Colonic mucosa (tissue), 4 donors: ENCODE measurements at regions not wholly inside any gene's neighbourhood (a gene's known extent, or its start where the extent isn't known, plus 50 kb on each side); places are given as distances from the start of the nearest gene placed in this dataset.

Source experiments
- DNase-seq: peaks from one replicate; pipeline ENCODE4 v3.0.0-alpha.2; 2020
- H3K27ac ChIP-seq: fragments of 200-600 bp; one replicate; pipeline ENCODE4 v1.8.0; 2021
- H3K27me3 ChIP-seq: fragments of 200-600 bp; one replicate; pipeline ENCODE4 v1.8.0; 2021
- H3K36me3 ChIP-seq: fragments of 200-600 bp; one replicate; pipeline ENCODE4 v1.8.0; 2021
- H3K4me1 ChIP-seq: fragments of 200-600 bp; one replicate; pipeline ENCODE4 v1.8.0; 2021; ENCODE audit warnings: mild to moderate bottlenecking
- H3K4me3 ChIP-seq: fragments of 200-600 bp; one replicate; pipeline ENCODE4 v1.8.0; 2021
- H3K9ac ChIP-seq, 2 donors: one replicate each; pipeline ENCODE4 v1.7.0; 2013; ENCODE audit warnings: control low read depth in 2 of 2, low read depth in 2 of 2, low read length in 2 of 2
- H3K9me3 ChIP-seq: fragments of 200-600 bp; one replicate; pipeline ENCODE4 v1.8.0; 2021
- intact Hi-C: fragments of 100-400 bp; cut with DNase I; formaldehyde crosslinking; loops from one replicate; pipeline ENCODE4 v1.14.1; 2022
- TF ChIP-seq, protein P1 (sequence below): fragments of 200-600 bp; IDR thresholded peaks from one replicate; pipeline ENCODE4 v1.8.0; 2022; ENCODE audit warnings: antibody characterized with exemption, mild to moderate bottlenecking
- donor health status: healthy.
- donor health status: DM: no; HTN: no; CAD: no.
- donor health status: DM: no; HTN: no; CAD: no.

DNA sequence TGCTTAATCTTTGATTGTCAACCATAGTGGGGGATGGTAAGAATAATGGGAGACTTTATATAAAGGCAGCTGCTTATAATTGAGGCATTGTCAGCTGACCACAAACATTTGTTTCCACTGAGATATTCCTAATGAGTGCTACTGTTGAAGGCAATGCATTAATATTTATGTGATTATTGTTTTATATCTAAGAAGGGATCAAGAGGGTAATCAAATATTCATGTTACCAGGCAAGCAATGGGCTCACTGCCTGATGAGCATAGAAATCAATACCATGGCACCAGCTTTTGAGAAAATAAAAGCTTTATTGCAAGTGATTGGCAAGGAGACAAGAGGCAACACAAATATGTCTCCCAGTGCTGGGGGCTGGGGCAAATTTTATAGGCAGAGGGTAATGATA is 706.7 kb upstream of the ADAMTS5 start:
- intact Hi-C loops: no loop called here

DNA sequence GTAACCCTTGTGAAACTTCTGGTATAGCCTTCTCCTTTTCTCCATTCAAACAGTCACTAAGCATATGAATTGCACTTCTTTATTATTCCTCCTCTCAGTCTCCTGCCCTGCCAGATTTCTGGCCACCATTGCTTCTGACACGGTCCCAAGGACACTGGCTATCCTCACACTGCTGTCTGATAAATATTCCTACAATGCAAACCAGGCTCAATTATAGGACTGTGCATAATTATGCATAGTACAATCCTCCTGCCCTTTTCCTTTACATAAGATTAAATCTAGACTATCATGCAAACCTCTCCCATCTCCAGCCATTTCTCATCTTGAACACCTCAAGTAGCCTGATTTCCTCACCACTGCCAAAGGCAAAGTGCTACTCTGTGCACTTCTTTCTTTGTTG is 704.3 kb upstream of the ADAMTS5 start:
- Histone ChIP-seq H3K27me3 (no peaks in the 10 kb centered on the region), H3K27ac (no peak overlapping the region), H3K4me1 (no peaks in the 10 kb centered on the region), H3K9ac (no peak overlapping the region), H3K4me3 (no peak overlapping the region), H3K36me3 (no peaks in the 10 kb centered on the region), H3K9me3 (no peaks in the 10 kb centered on the region)
- no peak for DNase-seq
- intact Hi-C loops: no loop called here
- TF ChIP-seq, protein P1, sequence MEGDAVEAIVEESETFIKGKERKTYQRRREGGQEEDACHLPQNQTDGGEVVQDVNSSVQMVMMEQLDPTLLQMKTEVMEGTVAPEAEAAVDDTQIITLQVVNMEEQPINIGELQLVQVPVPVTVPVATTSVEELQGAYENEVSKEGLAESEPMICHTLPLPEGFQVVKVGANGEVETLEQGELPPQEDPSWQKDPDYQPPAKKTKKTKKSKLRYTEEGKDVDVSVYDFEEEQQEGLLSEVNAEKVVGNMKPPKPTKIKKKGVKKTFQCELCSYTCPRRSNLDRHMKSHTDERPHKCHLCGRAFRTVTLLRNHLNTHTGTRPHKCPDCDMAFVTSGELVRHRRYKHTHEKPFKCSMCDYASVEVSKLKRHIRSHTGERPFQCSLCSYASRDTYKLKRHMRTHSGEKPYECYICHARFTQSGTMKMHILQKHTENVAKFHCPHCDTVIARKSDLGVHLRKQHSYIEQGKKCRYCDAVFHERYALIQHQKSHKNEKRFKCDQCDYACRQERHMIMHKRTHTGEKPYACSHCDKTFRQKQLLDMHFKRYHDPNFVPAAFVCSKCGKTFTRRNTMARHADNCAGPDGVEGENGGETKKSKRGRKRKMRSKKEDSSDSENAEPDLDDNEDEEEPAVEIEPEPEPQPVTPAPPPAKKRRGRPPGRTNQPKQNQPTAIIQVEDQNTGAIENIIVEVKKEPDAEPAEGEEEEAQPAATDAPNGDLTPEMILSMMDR: no peak

More for the DNA sequence above, 706.7 kb upstream of the ADAMTS5 start:
- Histone ChIP-seq H3K4me1 (no peaks in the 10 kb centered on the region), H3K9me3 (no peaks in the 10 kb centered on the region), H3K9ac (no peak overlapping the region), H3K27ac (no peak overlapping the region), H3K4me3 (no peak overlapping the region), H3K36me3 (no peaks in the 10 kb centered on the region), H3K27me3 (no peaks in the 10 kb centered on the region)
- DNase-seq: no peak
- TF ChIP-seq, protein P1: no peak

DNA sequence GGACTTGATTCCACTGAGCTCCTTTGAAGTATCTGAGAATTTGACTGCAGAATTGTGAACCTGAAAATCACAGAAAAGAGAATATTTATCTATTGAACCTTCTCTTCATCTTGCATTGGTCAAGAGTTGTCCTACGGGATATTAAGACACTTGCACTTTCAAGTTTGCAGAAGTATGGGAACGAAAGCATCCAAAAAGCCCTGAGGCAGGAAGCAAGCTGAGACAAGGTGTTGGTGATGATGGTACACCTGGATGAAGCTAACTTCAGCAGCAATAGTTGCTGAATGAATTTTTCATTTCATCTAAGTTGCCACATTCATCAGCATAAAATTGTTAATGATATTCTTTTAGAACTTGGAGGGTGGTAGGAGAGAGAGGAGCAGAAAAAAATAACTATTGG is 686.6 kb upstream of the ADAMTS5 start:
- Histone ChIP-seq H3K9me3 (no peaks in the 10 kb centered on the region), H3K4me3 (no peak overlapping the region), H3K27ac (no peak overlapping the region), H3K27me3 (no peaks in the 10 kb centered on the region), H3K9ac (no peak overlapping the region), H3K4me1 (no peaks in the 10 kb centered on the region), H3K36me3 (no peaks in the 10 kb centered on the region)
- no peak for DNase-seq
- TF ChIP-seq, protein P1: no peak
- intact Hi-C loops: no loop called here

DNA sequence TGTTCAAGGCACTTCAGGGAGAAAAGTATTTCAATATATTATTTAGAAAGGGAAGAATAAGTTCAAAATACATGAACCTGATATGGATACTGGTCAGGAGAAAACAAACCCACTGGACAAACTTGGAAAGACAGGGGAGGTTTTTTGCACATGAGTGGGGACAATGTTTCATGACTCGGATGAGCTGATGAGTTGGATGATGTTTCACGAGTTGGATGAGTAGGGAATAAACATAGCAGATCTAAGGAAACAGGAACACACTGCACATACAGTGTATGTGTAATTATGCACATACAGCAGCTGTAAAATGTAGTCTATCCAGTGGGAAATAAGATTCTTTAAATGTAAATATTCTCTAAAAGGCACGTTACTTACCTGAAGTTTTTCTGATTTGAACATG is 682.9 kb upstream of the ADAMTS5 start:
- intact Hi-C loops: no loop called here
- DNase-seq: no peak
- no peak overlapping the region for H3K9ac ChIP-seq

DNA sequence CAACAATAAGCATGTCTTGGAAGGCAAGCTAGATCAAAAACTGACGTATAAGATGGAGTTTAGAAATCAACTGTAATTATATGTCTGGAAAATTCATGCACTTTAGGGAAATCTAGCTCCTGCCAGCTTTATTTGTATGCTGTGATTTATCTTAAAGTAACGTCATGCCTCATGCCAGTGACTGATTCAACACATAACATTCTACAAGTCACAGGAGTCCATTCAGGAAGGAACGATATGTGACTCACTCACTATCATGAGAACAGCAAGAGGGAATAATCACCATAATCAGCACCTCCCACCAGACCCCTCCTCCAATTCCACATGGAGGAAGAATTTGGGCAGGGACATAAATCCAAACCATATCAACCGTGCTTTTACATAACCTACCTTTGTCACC is 682.4 kb upstream of the ADAMTS5 start:
- no peak overlapping the region for H3K27ac ChIP-seq
- no peaks in the 10 kb centered on the region for H3K36me3 ChIP-seq
- intact Hi-C loops: no loop called here
- H3K27me3 ChIP-seq: no peaks in the 10 kb centered on the region
- H3K9me3 ChIP-seq: no peaks in the 10 kb centered on the region
- H3K4me3 ChIP-seq: no peak overlapping the region
- H3K9ac ChIP-seq: no peak overlapping the region
- H3K4me1 ChIP-seq: no peaks in the 10 kb centered on the region
- DNase-seq: no peak
- TF ChIP-seq, protein P1: no peak

More for the DNA sequence above, 682.9 kb upstream of the ADAMTS5 start:
- no peaks in the 10 kb centered on the region for H3K36me3 ChIP-seq
- TF ChIP-seq, protein P1: no peak
- H3K27me3 ChIP-seq: no peaks in the 10 kb centered on the region
- no peak overlapping the region for H3K27ac ChIP-seq
- H3K4me1 ChIP-seq: no peaks in the 10 kb centered on the region
- no peak overlapping the region for H3K4me3 ChIP-seq
- H3K9me3 ChIP-seq: no peaks in the 10 kb centered on the region

DNA sequence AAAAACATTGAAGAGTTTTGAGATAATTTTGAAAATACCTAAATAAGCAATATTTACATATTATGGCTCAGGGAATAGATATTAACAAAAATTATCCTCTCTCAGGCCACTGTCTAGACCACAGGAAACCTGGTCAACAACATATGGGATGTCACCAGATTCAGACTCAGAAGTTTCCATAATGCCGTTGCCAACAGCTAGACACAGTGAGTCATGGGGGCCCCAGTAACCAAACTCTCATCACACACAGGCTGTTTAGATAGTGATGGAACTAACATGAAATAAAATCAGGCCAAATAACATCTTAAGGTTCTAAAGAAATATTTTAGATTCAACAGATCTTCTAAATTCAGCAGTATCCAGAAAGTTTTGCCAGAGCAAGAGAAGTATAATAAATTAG is 681.7 kb upstream of the ADAMTS5 start:
- no peak for DNase-seq
- intact Hi-C loops: no loop called here
- H3K9ac ChIP-seq: no peak overlapping the region

More for the DNA sequence above, 681.7 kb upstream of the ADAMTS5 start:
- Histone ChIP-seq H3K4me1 (no peaks in the 10 kb centered on the region), H3K27me3 (no peaks in the 10 kb centered on the region), H3K36me3 (no peaks in the 10 kb centered on the region), H3K27ac (no peak overlapping the region), H3K4me3 (no peak overlapping the region), H3K9me3 (no peaks in the 10 kb centered on the region)
- TF ChIP-seq, protein P1: no peak
